ENCODE measurements at regions not wholly inside any gene's neighbourhood (a gene's known extent, or its start where the extent isn't known, plus 50 kb on each side); places are given as distances from the start of the nearest gene placed in this dataset.
"Not testable (repeated sequence)": the region's sequence is repeated elsewhere in the genome, so short reads cannot be mapped to it uniquely, and the experiment has no call there.

GRCh38 chr5:30357371-30357770 is 836.1 kb upstream of the CDH6 start:
- no peak for DNase-seq (ENCODE audit: low spot score)
- no peak for TF ChIP-seq CTCF (IDR thresholded peaks at IDR 0.05; ENCODE audit: extremely low read depth, missing control alignments)

GRCh38 chr5:30355675-30356074 is 837.8 kb upstream of the CDH6 start:
- no peak for DNase-seq (ENCODE audit: low spot score)
- TF ChIP-seq CTCF (IDR thresholded peaks at IDR 0.05; ENCODE audit: extremely low read depth, missing control alignments), result no peak

GRCh38 chr5:30347858-30348257 is 845.6 kb upstream of the CDH6 start:
- DNase-seq (ENCODE audit: low spot score), result no peak
- no peak for TF ChIP-seq CTCF (IDR thresholded peaks at IDR 0.05; ENCODE audit: extremely low read depth, missing control alignments)

GRCh38 chr5:30345539-30346345 is 847.7 kb upstream of the CDH6 start:
- not testable (repeated sequence) for DNase-seq (ENCODE audit: low spot score)

- no peak for TF ChIP-seq CTCF (IDR thresholded peaks at IDR 0.05; ENCODE audit: extremely low read depth, missing control alignments)
- no peak for DNase-seq (ENCODE audit: low spot score)
Measured at GRCh38 chr5:30343707-30344106, 849.8 kb upstream of the CDH6 start.

- DNase-seq (ENCODE audit: low spot score), result no peak
- no peak for TF ChIP-seq CTCF (IDR thresholded peaks at IDR 0.05; ENCODE audit: extremely low read depth, missing control alignments)
Measured at GRCh38 chr5:30341466-30341865, 852.0 kb upstream of the CDH6 start.

- DNase-seq (ENCODE audit: low spot score), result no peak
- TF ChIP-seq CTCF (IDR thresholded peaks at IDR 0.05; ENCODE audit: extremely low read depth, missing control alignments), result no peak
Measured at GRCh38 chr5:30337084-30337573, 856.4 kb upstream of the CDH6 start.

GRCh38 chr5:30331534-30331933 is 862.0 kb upstream of the CDH6 start:
- no peak for DNase-seq (ENCODE audit: low spot score)
- TF ChIP-seq CTCF (IDR thresholded peaks at IDR 0.05; ENCODE audit: extremely low read depth, missing control alignments), result no peak
